ENCODE measurements at regions not wholly inside any gene's neighbourhood (a gene's known extent, or its start where the extent isn't known, plus 50 kb on each side); places are given as distances from the start of the nearest gene placed in this dataset.

GRCh38 chr12:108021949-108022522 is 107.1 kb upstream of the WSCD2 start:
- no peak overlapping the region for H3K4me3 ChIP-seq (ENCODE audit: low read length)
- TF ChIP-seq CTCF (conservative IDR thresholded peaks at IDR 0.05; ENCODE audit: low read depth, low read length) = no peak
- no peak for DNase-seq (ENCODE audit: low read depth)

- no peak for DNase-seq (ENCODE audit: low read depth)
- no peak for TF ChIP-seq CTCF (conservative IDR thresholded peaks at IDR 0.05; ENCODE audit: low read depth, low read length)
- no peak overlapping the region for H3K4me3 ChIP-seq (ENCODE audit: low read length)
Observed at GRCh38 chr12:108029051-108029835, 99.8 kb upstream of the WSCD2 start.

- no peak for DNase-seq (ENCODE audit: low read depth)
- TF ChIP-seq CTCF (conservative IDR thresholded peaks at IDR 0.05; ENCODE audit: low read depth, low read length) = no peak
- H3K4me3 ChIP-seq (ENCODE audit: low read length) = no peak overlapping the region
Observed at GRCh38 chr12:108033090-108033489, 96.0 kb upstream of the WSCD2 start.

- TF ChIP-seq CTCF (conservative IDR thresholded peaks at IDR 0.05; ENCODE audit: low read depth, low read length) = no peak
- H3K4me3 ChIP-seq (ENCODE audit: low read length) = no peak overlapping the region
- DNase-seq (ENCODE audit: low read depth) = no peak
Observed at GRCh38 chr12:108035372-108035771, 93.7 kb upstream of the WSCD2 start.

- no peak for DNase-seq (ENCODE audit: low read depth)
- no peak for TF ChIP-seq CTCF (conservative IDR thresholded peaks at IDR 0.05; ENCODE audit: low read depth, low read length)
- H3K4me3 ChIP-seq (ENCODE audit: low read length) = no peak overlapping the region
Observed at GRCh38 chr12:108037960-108038359, 91.1 kb upstream of the WSCD2 start.

GRCh38 chr12:108039794-108040193 is 89.3 kb upstream of the WSCD2 start:
- TF ChIP-seq CTCF (conservative IDR thresholded peaks at IDR 0.05; ENCODE audit: low read depth, low read length) = no peak
- DNase-seq (ENCODE audit: low read depth) = no peak
- H3K4me3 ChIP-seq (ENCODE audit: low read length) = no peak overlapping the region

- H3K4me3 ChIP-seq (ENCODE audit: low read length) = no peak overlapping the region
- no peak for DNase-seq (ENCODE audit: low read depth)
- no peak for TF ChIP-seq CTCF (conservative IDR thresholded peaks at IDR 0.05; ENCODE audit: low read depth, low read length)
Observed at GRCh38 chr12:108040947-108041346, 88.1 kb upstream of the WSCD2 start.
